Testis (tissue), 2 donors: ENCODE measurements at regions not wholly inside any gene's neighbourhood (a gene's known extent, or its start where the extent isn't known, plus 50 kb on each side); places are given as distances from the start of the nearest gene placed in this dataset.

ENCODE experiments used
- DNase-seq: peaks from one replicate; pipeline ENCODE4 v3.0.0-alpha.2; 2019
- H3K27ac ChIP-seq, 2 donors: fragments of 200-600 bp; sonication (generic); one replicate each; pipeline ENCODE4 v1.5.1; 2019
- H3K27me3 ChIP-seq: fragments of 200-600 bp; sonication (generic); one replicate; pipeline ENCODE4 v1.5.1; 2019
- H3K36me3 ChIP-seq: fragments of 200-600 bp; sonication (generic); one replicate; pipeline ENCODE4 v1.5.1; 2017; ENCODE audit warnings: low read depth; ENCODE audit errors: missing control alignments
- H3K4me1 ChIP-seq: fragments of 200-600 bp; sonication (generic); one replicate; pipeline ENCODE4 v1.5.1; 2019
- H3K4me3 ChIP-seq, 2 donors: fragments of 200-600 bp; sonication (generic); one replicate each; pipeline ENCODE4 v1.5.1; 2017 to 2019
- H3K9me3 ChIP-seq: fragments of 200-600 bp; sonication (generic); one replicate; pipeline ENCODE4 v1.5.1; 2017
- POLR2A ChIP-seq: fragments of 450-650 bp; IDR thresholded peaks from one replicate; pipeline ENCODE4 v1.6.1; 2017; ENCODE audit warnings: antibody characterized with exemption, mild to moderate bottlenecking, moderate library complexity
- WGBS, 2 donors: methylation state at CpG; one replicate each; pipeline ENCODE4 v1.1.5; 2018; 5-methylcytosine and 5-hydroxymethylcytosine counted together
- intact Hi-C: fragments of 100-400 bp; cut with DNase I; formaldehyde crosslinking; loops from one replicate; pipeline ENCODE4 v1.15.1; 2023; ENCODE audit warnings: low total_unique reads
- TF ChIP-seq, protein P1 (sequence below), 3 experiments: fragments of 450-650 bp in 2 of 3; fragments of 200-600 bp in 1 of 3; sonication (generic) in 1 of 3; IDR thresholded peaks; one replicate each; pipeline ENCODE4 v1.5.1; 2016 to 2019; ENCODE audit warnings: antibody characterized with exemption in 3 of 3, mild to moderate bottlenecking in 2 of 3, moderate library complexity in 1 of 3

DNA sequence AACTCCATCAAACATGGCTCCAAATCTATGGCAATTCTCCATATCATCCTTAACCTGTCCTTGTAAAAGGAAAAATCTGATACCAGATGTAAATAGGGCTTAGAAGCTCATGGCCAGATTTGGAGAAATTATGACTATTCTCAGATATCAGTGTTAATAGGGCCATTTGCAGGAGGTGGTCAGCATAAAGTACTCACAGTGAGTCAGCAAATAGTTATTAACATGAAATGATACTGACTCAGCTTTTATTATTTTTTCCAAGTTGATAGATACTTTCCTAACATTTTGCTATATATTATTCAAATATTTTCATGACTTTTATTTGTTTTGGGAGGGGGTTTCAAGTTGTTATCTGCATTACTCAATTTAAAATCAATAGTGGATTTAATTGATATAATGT is 255.8 kb downstream of the MFSD1 start:
- TF ChIP-seq, protein P1, sequence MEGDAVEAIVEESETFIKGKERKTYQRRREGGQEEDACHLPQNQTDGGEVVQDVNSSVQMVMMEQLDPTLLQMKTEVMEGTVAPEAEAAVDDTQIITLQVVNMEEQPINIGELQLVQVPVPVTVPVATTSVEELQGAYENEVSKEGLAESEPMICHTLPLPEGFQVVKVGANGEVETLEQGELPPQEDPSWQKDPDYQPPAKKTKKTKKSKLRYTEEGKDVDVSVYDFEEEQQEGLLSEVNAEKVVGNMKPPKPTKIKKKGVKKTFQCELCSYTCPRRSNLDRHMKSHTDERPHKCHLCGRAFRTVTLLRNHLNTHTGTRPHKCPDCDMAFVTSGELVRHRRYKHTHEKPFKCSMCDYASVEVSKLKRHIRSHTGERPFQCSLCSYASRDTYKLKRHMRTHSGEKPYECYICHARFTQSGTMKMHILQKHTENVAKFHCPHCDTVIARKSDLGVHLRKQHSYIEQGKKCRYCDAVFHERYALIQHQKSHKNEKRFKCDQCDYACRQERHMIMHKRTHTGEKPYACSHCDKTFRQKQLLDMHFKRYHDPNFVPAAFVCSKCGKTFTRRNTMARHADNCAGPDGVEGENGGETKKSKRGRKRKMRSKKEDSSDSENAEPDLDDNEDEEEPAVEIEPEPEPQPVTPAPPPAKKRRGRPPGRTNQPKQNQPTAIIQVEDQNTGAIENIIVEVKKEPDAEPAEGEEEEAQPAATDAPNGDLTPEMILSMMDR (IDR thresholded peaks at IDR 0.05): no peak
- no peak for TF ChIP-seq POLR2A
- Histone ChIP-seq H3K27me3 (no peaks in the 10 kb centered on the region), H3K4me1 (no peaks in the 10 kb centered on the region), H3K4me3 (no peak overlapping the region), H3K9me3 (no peaks in the 10 kb centered on the region), H3K27ac (no peak overlapping the region), H3K36me3 (no peaks in the 10 kb centered on the region)
- intact Hi-C loops: no loop called here
- no peak for DNase-seq

DNA sequence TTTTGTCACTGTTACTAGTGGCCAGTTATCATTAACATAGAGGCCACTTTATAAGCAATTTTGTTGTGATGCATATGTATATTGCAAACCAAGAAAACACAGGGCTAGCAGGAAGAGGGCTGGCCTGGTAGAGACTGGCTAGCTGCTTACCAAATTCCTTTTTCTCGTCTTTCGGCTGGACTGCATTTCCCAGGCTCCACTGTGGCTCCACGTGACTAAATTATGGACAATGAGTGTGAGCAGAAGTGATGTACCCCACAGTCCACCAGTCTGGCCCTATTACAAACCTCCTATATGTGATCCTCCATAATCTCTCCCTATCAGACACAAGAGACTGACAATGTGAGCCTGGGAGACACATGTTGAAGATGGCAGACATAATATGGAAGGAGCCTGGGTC is 257.0 kb downstream of the MFSD1 start:
- H3K27me3 ChIP-seq: no peaks in the 10 kb centered on the region
- WGBS, 2 donors: 71 to 90% methylated on average over 3 of the region's 3 CpGs
- H3K27ac ChIP-seq: no peak overlapping the region
- intact Hi-C loops: no loop called here
- no peak for TF ChIP-seq POLR2A
- TF ChIP-seq, protein P1 (IDR thresholded peaks at IDR 0.05): no peak
- no peak for DNase-seq
- H3K4me1 ChIP-seq: no peaks in the 10 kb centered on the region
- H3K36me3 ChIP-seq: no peaks in the 10 kb centered on the region
- no peak overlapping the region for H3K4me3 ChIP-seq
- no peaks in the 10 kb centered on the region for H3K9me3 ChIP-seq

DNA sequence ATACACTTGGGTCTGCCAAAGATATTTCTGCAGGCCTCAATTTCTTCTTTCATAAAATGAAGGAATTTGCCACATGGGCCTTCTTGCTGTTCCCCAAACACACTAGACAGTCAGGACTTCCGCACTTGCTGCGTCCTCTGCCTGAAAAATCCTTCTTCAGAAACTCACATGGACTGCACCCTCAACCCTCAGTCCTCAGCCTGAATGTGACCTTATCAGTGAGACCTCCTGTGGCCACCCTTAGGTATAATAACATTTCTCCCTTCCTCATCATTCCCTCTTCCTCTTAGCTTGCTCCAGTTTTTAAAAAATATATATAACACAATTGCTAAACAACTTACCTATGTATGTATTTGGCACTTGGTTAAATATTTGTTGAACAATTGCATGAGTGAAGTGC is 257.5 kb downstream of the MFSD1 start:
- intact Hi-C loops: no loop called here
- no peaks in the 10 kb centered on the region for H3K9me3 ChIP-seq
- H3K27me3 ChIP-seq: no peaks in the 10 kb centered on the region
- no peak for TF ChIP-seq POLR2A
- TF ChIP-seq, protein P1 (IDR thresholded peaks at IDR 0.05): no peak
- no peak overlapping the region for H3K27ac ChIP-seq
- no peak overlapping the region for H3K4me3 ChIP-seq
- 95% methylated on average over 2 of the region's 2 CpGs for WGBS, 2 donors
- no peak for DNase-seq
- H3K4me1 ChIP-seq: no peaks in the 10 kb centered on the region
- no peaks in the 10 kb centered on the region for H3K36me3 ChIP-seq

DNA sequence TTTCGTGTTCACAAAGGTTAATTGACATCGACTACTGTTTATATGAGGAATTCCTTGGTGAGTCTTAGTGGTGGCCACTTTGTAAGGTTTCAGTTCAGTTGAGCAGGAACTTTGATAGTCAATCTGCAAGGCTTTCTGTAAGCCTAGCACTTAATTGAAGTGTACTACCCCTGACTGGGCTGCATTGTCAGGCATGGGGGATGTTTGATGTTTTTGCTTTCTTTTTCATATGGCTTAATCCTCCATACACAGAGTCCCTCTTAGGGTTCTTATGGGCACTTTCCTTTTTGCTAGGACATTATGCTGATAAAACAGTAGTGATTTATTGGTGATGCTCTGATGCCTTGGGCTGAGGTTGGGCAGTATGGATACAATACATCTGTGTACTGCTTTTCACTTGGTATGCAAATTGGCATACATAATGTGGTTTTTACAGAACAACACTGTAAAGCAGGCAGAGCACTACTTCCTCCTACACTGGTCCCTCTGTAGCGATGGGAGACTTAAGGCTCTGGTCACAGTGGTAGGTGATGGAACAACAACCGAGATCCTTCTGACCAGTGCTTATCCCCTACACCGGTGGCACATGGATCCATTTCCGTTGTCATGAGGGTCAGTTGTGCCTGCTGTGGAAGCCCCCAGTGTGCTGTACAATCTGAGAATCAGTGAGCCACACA is 261.0 kb downstream of the MFSD1 start:
- TF ChIP-seq POLR2A: no peak
- TF ChIP-seq, protein P1 (IDR thresholded peaks at IDR 0.05): no peak
- no peaks in the 10 kb centered on the region for H3K4me1 ChIP-seq
- no peak overlapping the region for H3K4me3 ChIP-seq
- WGBS, 2 donors: 89 to 91% methylated on average over 5 to 6 of the region's 6 CpGs
- H3K27ac ChIP-seq: no peak overlapping the region
- H3K36me3 ChIP-seq: no peaks in the 10 kb centered on the region
- no peaks in the 10 kb centered on the region for H3K27me3 ChIP-seq
- DNase-seq: no peak
- H3K9me3 ChIP-seq: no peaks in the 10 kb centered on the region
- intact Hi-C loops: no loop called here

DNA sequence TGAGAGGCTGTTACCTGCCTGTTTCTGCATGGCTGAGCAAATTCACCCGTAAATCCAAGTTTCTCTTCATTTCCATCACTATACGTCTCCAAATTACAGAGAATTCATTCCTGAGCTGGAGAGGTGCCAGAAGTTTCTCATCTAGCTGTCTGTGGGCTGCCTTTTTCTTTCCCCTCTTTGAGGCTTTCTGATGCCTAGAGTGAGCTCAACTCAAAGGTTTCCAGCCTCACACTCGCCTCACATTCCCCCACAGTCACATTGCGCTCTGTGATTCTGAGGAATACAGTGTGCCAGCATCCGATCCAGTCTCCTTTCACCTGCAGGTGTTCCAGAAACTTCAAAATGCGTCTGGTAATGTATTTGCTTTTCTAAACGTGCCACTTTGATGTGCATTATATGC is 267.2 kb downstream of the MFSD1 start, which contains the start of gene IQCJ:
IQCJ (plus strand) TSS at position 229 of the 400 bp plus-strand sequence.
- Histone ChIP-seq H3K27ac (no peak within 1 kb of the TSS), H3K36me3 (no peaks in the 10 kb centered on the region), H3K9me3 (no peaks in the 10 kb centered on the region), H3K4me1 (no peaks in the 10 kb centered on the region), H3K4me3 (no peak within 1 kb of the TSS), H3K27me3 (no peaks in the 10 kb centered on the region)
- no peak for TF ChIP-seq POLR2A
- TF ChIP-seq, protein P1 (IDR thresholded peaks at IDR 0.05): no peak
- 46 to 49% methylated on average over 7 of the region's 7 CpGs for WGBS, 2 donors
- intact Hi-C loops: no loop called here
- DNase-seq: no peak
